ENCODE measurements at regions not wholly inside any gene's neighbourhood (a gene's known extent, or its start where the extent isn't known, plus 50 kb on each side); places are given as distances from the start of the nearest gene placed in this dataset.

GRCh38 chr2:106582148-106583143, 95.3 kb downstream of the CD8B2 start:
- peaks cover 0 to 3% of the 10 kb centered on the region in 2 experiments; a peak in 1 of 5 replicates for H3K4me1 ChIP-seq (replicated peaks in 1 of 2; ENCODE audit: control insufficient read depth in 2 of 2, insufficient read depth in 2 of 2, low read length in 2 of 2)
- ATAC-seq = peak; percentile 81
- peaks cover 10 to 32% of the 10 kb centered on the region in 2 experiments; a peak in 4 of 5 replicates for H3K27me3 ChIP-seq (ENCODE audit: control insufficient read depth in 2 of 2, insufficient read depth in 2 of 2, low read length in 2 of 2)
- intact Hi-C loops (cut with micrococcal nuclease) = no loop called here
- WGBS (ENCODE audit: insufficient coverage, low coverage, missing lambda C conversion rate) = 3% methylated on average over 27 of the region's 29 CpGs
- DNase-seq (ENCODE audit: extremely low read depth in 1 of 4, low spot score in 3 of 4) = peak; percentile 30 to 47 (median 40)
- no peaks in the 10 kb centered on the region for H3K9me3 ChIP-seq (replicated peaks; ENCODE audit: control insufficient read depth, insufficient read depth, low read depth, low read length)
- no peak overlapping the region for H2AFZ ChIP-seq (ENCODE audit: low read depth, low read length)
- no peaks in the 10 kb centered on the region for H3K36me3 ChIP-seq (ENCODE audit: control insufficient read depth, insufficient read depth, low read length)
- peak in 1 of 2 experiments; percentile 43; a peak in 2 of 4 replicates for TF ChIP-seq RAD21 (CRISPR knock-in tag; conservative IDR thresholded peaks at IDR 0.05 in 1 of 2, IDR thresholded peaks at IDR 0.05 in 1 of 2)
- 0 out of 2 replicates have a peak, but pooled peaks have one; percentile 23 for TF ChIP-seq TFAP4 (CRISPR knock-in tag; IDR thresholded peaks at IDR 0.05; ENCODE audit: borderline replicate concordance)
- no peak for TF ChIP-seq ZNF274 (IDR thresholded peaks at IDR 0.05; ENCODE audit: borderline replicate concordance, low read depth, low read length)
- TF ChIP-seq NRF1 (conservative IDR thresholded peaks at IDR 0.05 in 1 of 2, IDR thresholded peaks at IDR 0.05 in 1 of 2) = peak in 1 of 2 experiments; percentile 32; a peak in 2 of 4 replicates
- TF ChIP-seq, protein P1, sequence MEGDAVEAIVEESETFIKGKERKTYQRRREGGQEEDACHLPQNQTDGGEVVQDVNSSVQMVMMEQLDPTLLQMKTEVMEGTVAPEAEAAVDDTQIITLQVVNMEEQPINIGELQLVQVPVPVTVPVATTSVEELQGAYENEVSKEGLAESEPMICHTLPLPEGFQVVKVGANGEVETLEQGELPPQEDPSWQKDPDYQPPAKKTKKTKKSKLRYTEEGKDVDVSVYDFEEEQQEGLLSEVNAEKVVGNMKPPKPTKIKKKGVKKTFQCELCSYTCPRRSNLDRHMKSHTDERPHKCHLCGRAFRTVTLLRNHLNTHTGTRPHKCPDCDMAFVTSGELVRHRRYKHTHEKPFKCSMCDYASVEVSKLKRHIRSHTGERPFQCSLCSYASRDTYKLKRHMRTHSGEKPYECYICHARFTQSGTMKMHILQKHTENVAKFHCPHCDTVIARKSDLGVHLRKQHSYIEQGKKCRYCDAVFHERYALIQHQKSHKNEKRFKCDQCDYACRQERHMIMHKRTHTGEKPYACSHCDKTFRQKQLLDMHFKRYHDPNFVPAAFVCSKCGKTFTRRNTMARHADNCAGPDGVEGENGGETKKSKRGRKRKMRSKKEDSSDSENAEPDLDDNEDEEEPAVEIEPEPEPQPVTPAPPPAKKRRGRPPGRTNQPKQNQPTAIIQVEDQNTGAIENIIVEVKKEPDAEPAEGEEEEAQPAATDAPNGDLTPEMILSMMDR (IDR thresholded peaks at IDR 0.05 in 2 of 3, conservative IDR thresholded peaks at IDR 0.05 in 1 of 3; ENCODE audit: insufficient read depth in 2 of 3, low read depth in 1 of 3, low read length in 3 of 3) = peak; percentile 35 to 46 (median 45); a peak in 5 of 6 replicates
- no peak for TF ChIP-seq KAT7 (CRISPR knock-in tag; IDR thresholded peaks at IDR 0.05; ENCODE audit: borderline replicate concordance)
- in situ Hi-C loops (cut with MboI) = no loop called here
- H3K4me2 ChIP-seq (ENCODE audit: insufficient read depth, low read length) = no peak overlapping the region
- no peak overlapping the region for H3K27ac ChIP-seq (ENCODE audit: extremely low read depth, low read depth, low read length)
- BruUV-seq (replicated peaks) = no TSS peak
- peak; percentile 19 for FAIRE-seq
- ChIA-PET POLR2A (interaction anchor here (0.6 kb wide), 1 partner anchor 981 kb away, joined by 3 read pairs; no protein-coding TSS in a partner anchor), CTCF (ENCODE audit: low intra/inter-chr PET ratio) (no interaction called here)
- no peaks in the 10 kb centered on the region for H3K79me2 ChIP-seq (ENCODE audit: control insufficient read depth, insufficient read depth, low read length)
- no peak overlapping the region for H3K4me3 ChIP-seq
- no peaks in the 10 kb centered on the region for H3K9me1 ChIP-seq (ENCODE audit: control insufficient read depth, insufficient read depth, low read length)
- no peak overlapping the region for H3K9ac ChIP-seq (ENCODE audit: insufficient read depth in 1 of 2, low read depth in 2 of 2, low read length in 2 of 2)
- no peaks in the 10 kb centered on the region for H4K20me1 ChIP-seq (replicated peaks; ENCODE audit: control insufficient read depth, insufficient read depth, low read length)

Measured in K562 (cell line).